HG02885 (cell line): ENCODE measurements at regions not wholly inside any gene's neighbourhood (a gene's known extent, or its start where the extent isn't known, plus 50 kb on each side); places are given as distances from the start of the nearest gene placed in this dataset.

Experiments
- ATAC-seq: cut with Tn5 transposase; IDR thresholded peaks from one replicate; pipeline ENCODE4 v1.9.1; 2021; ENCODE audit warnings: mild to moderate bottlenecking; ENCODE audit not compliant: unreplicated experiment, poor library complexity

DNA sequence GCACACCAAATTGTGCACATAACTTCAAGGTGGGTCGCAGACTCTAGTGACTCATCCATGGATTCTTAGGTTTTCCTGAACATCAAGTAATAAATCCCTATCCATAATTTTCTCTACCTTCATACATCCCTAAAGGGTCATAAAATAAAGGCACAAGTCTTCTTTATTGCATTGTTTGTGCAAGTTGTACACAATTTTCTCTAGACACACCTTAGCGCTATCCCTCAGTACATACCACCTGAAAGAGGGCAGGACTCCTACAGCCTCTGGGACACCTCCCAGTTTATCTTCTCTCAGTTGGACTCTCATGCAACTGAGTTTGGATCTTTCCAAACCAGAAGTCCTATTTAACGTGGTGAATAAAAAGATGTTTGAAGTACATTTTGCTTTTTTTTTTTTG lies 168.5 kb upstream of the BMP4 start:
- ATAC-seq = no peak

DNA sequence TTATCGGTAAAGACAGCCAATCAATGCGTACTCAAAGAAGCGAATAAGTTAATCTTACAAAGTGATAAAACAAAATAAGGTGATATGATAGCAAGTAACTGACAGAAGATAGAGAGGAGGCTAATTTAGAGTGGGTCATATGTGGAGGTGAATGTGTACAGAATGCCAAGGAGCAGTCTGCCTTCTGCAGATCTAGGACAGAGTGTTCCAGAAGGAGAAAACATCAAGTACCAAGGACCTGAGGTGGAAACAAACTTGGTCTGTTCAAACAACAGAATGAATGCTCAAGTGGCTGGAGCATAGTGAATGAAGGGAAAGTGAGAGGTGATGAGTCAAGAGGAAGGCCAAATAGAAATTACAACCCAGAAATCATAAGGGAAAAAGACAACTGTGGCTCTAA lies 170.3 kb upstream of the BMP4 start:
- ATAC-seq = no peak

DNA sequence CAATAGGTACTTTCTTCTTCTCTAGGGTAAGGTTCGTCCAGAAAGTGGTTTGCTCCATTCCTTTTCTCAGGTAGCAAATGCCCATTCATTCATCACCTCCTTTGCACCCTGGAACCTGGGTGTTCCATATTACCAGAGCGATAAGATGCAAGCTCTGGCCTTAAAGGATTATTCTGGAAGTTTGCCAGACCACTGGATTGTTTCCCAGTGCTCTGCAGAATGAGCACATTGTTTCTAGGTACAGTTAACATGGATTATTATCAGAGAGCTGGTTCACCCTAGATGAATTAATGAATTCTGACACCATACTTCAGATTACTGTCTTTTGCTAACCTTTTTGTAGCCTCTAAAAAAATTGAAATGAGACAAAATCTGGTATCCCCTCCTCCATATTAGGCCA lies 170.9 kb upstream of the BMP4 start:
- ATAC-seq = no peak

DNA sequence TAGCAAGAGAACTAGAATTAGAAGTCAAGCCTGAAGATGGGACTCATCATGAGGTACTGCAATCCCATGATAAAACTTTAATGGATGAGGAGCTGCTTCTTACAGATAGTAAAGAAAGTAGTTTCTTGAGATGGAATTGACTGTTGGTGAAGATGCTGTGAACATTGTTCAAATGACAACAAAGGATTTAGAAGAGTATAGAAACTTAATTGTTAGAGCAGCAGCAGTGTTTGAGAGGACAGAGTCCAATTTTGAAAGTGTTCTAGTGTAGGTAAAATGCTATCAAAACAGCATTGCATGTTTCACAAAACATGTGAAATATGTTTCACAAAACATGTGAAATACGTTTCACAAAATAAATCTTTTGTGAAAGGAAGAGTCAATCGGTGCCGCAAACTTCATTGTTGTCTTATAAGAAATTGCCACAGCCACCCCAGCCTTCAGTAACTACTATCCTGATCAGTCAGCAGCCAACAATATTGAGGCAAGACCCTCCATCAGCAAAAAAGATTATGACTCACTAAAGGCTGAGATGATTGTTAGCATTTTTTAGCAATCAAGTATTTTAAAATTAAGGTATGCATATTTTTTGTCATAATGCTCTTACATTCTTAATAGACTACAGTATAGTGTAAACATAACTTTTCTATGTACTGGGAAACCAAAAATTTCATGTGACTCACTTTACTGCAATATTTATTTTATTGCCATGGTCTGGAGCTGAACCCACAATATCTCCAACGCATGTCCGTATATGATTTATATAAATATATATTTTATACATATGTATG lies 173.4 kb upstream of the BMP4 start:
- ATAC-seq = no peak

DNA sequence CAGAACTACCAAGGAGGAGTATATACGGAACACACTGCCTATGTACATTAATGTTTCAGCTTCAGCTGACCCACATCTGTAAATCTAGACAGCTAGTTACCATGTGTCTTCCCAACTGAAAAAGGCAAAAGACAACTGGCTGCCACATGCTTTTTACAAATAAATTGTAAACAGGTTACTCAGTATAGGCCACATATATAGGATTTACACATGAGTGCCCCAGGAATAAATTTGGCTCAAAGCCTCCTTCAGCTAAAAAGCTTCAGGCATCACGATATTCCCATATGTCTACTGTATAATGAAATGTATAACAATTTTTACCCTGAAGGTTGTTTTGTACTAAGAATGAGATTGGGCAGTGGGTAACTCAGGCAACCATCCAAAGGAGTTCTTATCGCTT lies 175.9 kb upstream of the BMP4 start:
- ATAC-seq = no peak

DNA sequence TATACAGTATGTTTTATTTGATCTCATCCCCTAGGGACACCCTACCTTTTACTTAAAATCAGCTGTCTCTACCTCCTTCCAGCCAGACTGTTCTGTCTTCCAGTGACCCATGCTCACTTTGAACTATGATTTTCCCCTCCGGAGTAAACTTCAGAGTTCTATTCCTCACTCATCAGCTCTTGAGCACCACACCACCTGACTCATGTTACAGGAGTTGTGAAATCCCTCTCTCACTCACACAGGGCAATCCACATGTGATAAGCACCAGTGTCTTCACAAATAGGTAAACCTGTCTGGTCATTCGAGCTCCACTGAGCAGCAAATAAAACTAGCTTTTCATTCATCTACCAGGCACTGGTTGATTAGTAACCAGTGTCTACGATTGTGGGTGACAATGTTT lies 177.3 kb upstream of the BMP4 start:
- ATAC-seq = no peak

DNA sequence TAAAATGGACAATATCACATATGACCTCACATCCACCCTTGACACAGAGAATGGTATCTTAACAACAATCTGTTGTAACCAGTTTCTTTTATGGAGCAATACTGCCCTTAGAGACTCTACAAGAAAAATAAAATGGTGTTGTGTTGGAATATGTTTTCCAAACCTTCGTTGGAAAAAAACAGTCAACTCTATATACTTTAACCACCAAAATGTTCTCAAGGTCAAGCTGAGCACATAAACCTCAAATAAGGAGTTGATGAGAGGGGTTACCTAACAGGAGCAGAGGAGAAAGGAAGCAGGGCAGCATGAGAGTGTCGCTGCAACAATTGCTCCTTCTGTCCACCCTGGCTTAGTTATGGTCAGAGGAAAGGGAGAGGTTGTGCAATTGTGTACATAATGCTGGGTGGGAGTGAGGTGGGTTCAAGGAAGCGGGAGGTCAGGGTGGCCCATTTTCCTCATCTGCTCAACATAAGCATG lies 179.2 kb upstream of the BMP4 start:
- no peak for ATAC-seq

DNA sequence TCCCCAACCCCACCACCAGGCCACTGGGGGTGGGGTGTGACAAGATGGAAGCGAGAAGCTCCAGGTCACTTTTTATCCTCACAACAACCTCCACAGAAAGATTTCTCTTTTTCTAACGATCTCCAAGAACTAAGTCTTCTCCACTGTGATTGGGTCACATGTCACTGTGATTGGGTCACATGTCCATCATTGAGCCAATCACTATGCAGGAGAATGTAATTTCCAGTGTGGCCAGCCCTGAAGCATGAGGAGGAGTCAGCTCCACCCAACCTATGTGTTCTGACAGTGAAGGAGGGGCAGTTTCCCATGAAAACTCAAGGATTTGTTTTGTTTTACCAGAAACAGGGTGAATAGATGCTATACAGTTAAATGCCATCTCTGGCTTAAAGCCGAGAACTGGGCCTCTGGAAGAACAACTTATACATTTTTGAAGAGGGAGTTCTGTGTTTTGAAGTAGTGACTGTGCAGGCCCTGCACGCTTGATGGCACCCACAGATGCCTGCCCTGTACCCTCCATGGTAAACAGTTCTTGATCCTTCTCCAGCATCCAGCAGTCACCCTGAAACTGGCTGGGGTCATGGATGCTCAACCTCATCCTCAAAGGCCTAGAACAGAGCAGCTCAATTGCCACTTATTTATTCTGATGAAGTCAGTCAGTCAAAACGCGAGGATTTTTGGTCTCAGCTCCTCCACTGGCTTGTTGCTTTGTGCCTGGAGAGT lies 180.4 kb upstream of the BMP4 start:
- no peak for ATAC-seq

DNA sequence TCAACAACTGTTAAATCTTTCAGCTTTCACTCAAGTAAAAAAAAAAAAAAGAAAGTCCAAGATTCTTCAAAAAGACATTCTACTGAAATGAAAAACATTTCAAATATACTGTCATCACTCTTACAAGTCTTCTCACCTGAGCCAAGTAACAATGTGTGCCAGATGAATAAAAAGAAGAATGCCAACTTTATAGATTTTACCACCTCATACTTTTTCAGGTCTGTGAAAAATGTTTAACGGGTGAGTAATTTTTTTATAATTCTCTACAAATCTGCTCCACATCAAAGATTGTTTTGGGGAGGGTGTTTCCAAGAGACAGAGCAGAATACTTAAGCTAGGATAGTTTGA lies 181.0 kb upstream of the BMP4 start:
- no peak for ATAC-seq

DNA sequence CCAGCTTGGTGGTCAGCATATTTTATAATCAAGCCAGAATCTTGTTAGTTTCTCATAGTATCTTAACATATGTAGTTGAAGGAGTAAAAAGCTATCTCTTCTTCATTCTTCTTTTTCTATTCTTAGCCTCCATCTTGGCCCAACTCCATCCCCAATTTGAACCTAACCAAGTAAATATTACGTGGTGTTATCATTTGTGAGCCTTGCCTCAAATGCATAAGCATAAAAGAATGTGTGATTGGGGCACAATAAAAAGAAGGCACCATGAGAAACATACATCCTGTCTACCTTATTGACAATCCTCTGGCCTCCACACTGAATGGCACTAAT lies 181.4 kb upstream of the BMP4 start:
- ATAC-seq = no peak

DNA sequence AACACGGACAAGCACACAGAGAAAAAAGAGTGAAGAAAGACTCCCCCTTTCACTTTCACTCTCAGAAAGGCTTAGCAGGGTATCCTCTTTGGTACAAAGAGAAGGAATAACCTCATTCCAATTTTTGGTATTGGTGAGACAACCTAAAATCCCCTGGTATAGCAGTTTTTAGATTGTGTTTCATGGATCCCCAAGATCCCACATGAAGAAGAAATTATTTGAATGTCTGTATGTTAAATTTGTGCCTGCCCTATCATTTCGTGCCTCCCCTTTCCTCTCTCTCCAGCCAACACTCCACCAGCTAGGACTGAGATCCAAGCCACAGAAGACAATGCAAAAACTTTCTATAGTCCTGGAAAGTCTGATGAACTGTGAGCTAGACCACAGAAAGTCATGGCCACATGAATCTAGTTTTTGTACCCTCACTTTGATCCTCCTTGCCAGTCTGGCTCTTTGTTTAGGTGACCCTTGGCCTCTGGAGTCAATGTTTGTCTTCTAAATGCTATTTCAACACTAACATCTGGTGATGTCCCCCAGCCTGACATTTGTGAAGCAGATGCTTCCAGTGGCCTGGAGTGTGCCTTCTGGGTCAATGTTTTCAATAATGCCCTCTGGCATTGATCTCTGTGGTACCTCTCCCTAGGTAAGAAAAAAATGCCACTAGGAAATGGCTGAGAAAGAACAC lies 181.9 kb upstream of the BMP4 start:
- no peak for ATAC-seq

DNA sequence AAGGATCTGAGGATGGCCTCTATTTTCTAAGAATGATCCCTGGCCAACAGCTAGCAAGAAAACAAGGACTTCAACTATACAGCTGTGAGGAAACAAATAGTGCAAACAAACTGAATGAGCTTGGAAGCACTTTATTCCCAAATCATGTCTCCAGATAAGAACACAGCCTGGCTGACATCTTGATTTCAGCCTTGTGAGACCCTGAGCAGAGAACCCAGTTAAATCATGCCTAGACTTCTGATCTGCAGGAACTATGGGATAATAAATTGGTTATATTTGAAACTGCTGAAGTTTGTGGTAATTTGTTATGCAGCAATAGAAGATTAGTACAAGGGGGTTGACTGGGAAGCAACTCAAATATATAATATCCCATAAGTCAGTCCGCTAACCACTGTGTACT lies 183.9 kb upstream of the BMP4 start:
- ATAC-seq = no peak

DNA sequence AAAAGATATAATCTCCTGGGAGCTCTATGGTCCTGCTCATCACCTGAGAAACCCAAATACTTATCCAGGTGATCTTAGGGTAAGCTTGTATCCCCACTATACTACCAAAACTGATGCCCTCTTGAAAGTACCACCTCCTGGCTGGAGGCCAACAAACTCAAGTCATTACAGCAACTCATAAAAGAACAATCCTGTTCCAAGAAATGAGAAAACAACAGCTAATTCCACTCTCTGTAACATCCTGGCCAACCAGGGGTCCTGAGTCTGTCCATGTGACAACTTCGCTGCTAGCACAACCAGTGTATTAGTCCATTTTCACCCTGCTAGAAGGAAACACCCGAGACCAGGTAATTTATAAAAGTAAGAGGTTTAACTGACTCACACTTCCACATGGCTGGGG lies 190.0 kb upstream of the BMP4 start:
- ATAC-seq = no peak

DNA sequence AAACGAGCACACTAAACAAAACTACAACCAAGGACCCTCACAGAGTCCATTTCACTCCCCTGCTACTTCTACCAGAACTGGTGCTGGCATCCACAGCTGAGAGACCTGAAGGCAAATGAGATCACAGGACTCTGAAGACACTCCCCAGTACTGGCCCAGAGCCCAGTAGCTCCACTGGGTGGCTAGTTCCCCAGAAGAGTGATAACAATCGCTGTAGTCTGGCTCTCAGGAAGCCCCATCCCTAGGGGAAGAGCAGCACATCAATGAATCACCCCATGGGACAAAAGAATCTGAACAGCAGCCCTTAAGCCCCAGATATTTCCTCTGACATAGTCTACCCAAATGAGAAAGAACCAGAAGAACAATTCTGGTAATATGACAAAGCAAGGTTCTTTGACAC lies 190.7 kb upstream of the BMP4 start:
- no peak for ATAC-seq

DNA sequence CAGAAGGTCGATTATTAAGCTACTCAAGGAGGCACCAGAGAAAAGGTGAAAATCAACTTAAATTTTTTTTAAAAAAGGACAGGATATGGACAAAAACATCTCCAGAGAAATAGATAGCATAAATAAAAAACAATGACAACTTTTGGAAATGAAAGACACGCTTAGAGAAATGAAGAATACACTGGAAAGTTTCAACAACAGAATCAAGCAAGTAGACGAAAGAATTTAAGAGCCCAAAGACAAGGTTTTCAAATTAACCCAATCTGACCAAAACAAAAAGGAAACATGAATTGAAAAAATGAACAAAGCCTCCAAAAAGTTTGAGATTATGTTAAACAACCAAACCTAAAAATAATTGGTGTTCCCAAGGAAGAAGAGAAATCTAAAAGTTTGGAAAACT lies 191.1 kb upstream of the BMP4 start:
- no peak for ATAC-seq

DNA sequence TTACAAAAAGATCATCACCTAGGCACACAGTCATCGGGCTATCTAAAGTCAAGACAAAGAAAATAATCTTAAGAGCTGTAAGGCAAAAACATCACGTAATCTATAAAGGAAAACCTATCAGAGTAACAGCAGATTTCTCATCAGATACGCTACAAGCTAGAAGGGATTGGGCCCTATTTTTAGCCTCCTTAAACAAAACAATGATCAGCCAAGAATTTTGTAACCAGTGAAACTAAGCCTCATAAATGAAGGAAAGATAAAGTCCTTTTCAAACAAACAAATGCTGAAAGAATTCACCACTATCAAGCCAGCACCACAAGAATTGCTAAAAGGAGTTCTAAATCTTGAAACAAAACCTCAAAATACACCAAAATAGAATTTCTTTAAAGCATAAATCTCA lies 191.6 kb upstream of the BMP4 start:
- no peak for ATAC-seq

DNA sequence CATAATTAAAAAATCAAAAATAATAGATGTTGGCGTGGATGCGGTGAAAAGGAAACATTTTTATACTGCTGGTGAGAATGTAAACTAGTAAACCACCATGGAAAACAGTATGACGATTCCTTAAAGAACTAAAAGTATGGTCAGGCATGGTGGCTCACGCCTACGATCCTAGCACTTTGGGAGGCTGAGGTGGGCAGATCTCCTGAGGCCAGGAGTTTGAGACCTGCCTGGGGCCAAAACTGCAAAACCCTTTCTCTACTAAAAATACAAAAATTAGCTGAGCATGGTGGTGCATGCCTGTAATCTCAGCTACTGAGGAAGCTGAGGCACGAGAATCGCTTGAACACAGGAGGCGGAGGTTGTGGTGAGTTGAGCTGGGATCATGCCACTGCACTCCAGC lies 195.7 kb upstream of the BMP4 start:
- ATAC-seq = no peak

DNA sequence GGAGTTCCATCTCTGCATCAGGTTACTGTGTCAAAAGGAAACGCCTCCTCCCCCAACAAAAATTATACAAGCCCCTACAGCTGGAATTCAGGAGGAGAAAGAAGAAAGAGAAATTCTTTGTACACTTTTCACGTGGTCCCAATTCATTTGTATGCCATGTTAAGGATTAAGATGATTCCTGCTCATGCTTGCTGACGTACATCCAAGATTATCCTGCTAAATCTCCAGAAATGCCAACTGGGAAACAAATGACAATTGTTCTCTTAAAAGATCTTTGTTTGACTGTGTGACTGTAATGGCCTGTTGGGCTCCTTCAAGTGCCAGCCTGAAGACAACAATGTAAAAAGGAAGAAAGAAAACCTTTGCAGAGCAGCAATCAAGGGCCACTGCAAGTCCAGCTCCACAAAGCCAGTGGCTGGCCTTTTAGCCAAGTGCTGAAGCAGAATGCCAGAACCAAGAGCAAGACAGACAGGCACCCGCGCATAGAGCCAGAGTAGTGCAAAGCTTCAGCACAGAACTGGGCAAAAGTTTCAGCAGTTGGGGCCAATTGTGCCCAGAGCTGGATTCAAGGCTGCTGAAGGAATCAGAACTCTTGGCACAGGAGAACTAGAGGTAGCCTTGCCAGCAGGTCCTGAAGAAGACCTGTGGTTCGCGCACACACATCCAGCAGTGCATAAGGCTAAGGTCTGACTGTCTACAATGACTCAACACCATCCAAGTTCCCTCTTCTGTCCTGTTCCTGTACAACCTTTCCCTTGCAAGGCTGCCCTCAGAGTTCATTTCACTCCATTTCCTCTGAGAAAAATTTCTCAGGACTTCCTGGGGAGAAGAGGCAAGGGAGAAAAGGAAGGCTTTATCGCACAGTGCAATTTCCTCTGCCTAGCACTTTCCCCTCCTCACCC lies 209.7 kb upstream of the BMP4 start:
- ATAC-seq = no peak

DNA sequence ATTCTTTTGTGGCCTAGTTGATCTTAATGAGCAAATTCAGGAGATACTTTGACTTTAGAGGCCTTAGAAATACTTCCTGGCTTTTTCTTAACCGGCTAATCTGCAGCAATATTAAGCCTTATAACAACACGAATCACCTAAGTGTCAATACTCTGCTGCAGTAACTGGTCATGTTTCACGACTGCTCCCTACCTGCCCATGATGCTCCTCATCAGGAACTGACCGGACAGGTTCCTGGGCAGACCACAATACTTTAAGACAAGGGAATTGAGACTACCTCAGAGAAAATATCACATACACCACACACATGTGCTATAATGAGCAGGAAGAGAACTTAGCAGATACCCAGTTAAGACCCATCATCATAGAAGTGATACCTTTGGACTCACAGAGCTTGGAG lies 211.9 kb upstream of the BMP4 start:
- no peak for ATAC-seq

DNA sequence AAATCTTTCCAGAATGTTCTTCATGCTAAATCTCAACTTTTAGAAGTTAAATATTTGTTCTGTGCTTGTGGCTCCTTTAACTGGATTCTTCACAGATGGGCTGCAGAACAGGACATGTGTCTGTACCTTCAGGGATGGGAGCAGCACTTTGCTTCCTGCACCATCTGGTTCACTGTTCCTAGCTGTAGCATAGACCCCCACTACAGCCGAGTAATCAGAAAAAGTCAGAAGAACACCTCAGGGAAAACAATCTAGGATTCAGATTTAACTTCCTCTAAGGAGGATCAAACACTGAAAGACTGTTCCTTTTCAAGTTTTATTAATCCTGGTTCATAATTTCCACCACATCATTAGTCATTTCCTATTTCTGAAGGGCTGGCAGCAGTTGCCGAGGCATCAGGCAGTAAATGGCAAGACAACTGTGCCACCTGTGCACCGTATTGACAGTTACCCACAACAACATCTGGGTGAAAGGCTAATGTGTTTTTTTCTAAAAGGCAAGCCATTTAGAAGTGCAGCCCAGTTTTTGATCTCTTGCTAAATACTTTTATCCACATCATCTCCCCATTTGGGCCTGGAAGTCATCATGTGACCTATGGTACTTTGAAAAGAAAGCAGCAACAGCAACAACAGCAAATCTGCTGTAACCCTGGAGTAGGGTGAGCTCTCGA lies 212.8 kb upstream of the BMP4 start:
- no peak for ATAC-seq
